Testis (tissue), 2 donors: ENCODE measurements at regions not wholly inside any gene's neighbourhood (a gene's known extent, or its start where the extent isn't known, plus 50 kb on each side); places are given as distances from the start of the nearest gene placed in this dataset.

Source experiments
- DNase-seq: peaks from one replicate; pipeline ENCODE4 v3.0.0-alpha.2; 2019
- H3K27ac ChIP-seq, 2 donors: fragments of 200-600 bp; sonication (generic); one replicate each; pipeline ENCODE4 v1.5.1; 2019
- H3K27me3 ChIP-seq: fragments of 200-600 bp; sonication (generic); one replicate; pipeline ENCODE4 v1.5.1; 2019
- H3K36me3 ChIP-seq: fragments of 200-600 bp; sonication (generic); one replicate; pipeline ENCODE4 v1.5.1; 2017; ENCODE audit warnings: low read depth; ENCODE audit errors: missing control alignments
- H3K4me1 ChIP-seq: fragments of 200-600 bp; sonication (generic); one replicate; pipeline ENCODE4 v1.5.1; 2019
- H3K4me3 ChIP-seq, 2 donors: fragments of 200-600 bp; sonication (generic); one replicate each; pipeline ENCODE4 v1.5.1; 2017 to 2019
- H3K9me3 ChIP-seq: fragments of 200-600 bp; sonication (generic); one replicate; pipeline ENCODE4 v1.5.1; 2017
- CTCF ChIP-seq, 3 experiments: fragments of 450-650 bp in 2 of 3; fragments of 200-600 bp in 1 of 3; sonication (generic) in 1 of 3; IDR thresholded peaks; one replicate each; pipeline ENCODE4 v1.5.1; 2016 to 2019; ENCODE audit warnings: antibody characterized with exemption in 3 of 3, mild to moderate bottlenecking in 2 of 3, moderate library complexity in 1 of 3
- POLR2A ChIP-seq: fragments of 450-650 bp; IDR thresholded peaks from one replicate; pipeline ENCODE4 v1.6.1; 2017; ENCODE audit warnings: antibody characterized with exemption, mild to moderate bottlenecking, moderate library complexity
- WGBS, 2 donors: methylation state at CpG; one replicate each; pipeline ENCODE4 v1.1.5; 2018; 5-methylcytosine and 5-hydroxymethylcytosine counted together
- intact Hi-C: fragments of 100-400 bp; cut with DNase I; formaldehyde crosslinking; loops from one replicate; pipeline ENCODE4 v1.15.1; 2023; ENCODE audit warnings: low total_unique reads

GRCh38 chr3:104831071-104831470, 535.6 kb upstream of the ALCAM start:
- H3K4me3 ChIP-seq = no peak overlapping the region
- no peaks in the 10 kb centered on the region for H3K36me3 ChIP-seq
- TF ChIP-seq CTCF (IDR thresholded peaks at IDR 0.05) (no peak), POLR2A (no peak)
- intact Hi-C loops = no loop called here
- no peaks in the 10 kb centered on the region for H3K4me1 ChIP-seq
- no peaks in the 10 kb centered on the region for H3K27me3 ChIP-seq
- no peak for DNase-seq
- H3K9me3 ChIP-seq = no peaks in the 10 kb centered on the region
- 43 to 55% methylated on average over 2 of the region's 2 CpGs for WGBS, 2 donors
- no peak overlapping the region for H3K27ac ChIP-seq

DNA sequence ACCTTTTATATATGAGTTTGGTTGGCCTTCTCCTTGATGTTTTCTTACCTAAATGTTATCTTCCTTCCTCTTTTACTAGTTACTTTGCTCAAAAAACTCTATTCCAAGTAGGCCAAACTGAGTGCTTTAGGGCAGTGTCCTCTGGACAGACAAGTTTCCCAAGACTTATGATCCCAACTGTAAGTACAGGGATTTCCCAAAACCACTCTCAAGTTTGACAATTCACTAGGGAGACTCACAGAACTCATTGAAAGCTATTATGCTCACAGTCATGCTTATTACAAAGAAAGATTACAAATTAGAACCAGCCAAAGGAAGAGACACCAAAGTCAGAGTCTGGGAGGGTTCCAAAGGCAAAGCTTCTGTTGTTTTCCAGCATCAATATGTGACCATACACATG, 534.2 kb upstream of the ALCAM start:
- DNase-seq = no peak
- intact Hi-C loops = no loop called here
- TF ChIP-seq CTCF (IDR thresholded peaks at IDR 0.05) (no peak), POLR2A (no peak)
- H3K4me1 ChIP-seq = no peaks in the 10 kb centered on the region
- H3K27me3 ChIP-seq = no peaks in the 10 kb centered on the region
- H3K4me3 ChIP-seq = no peak overlapping the region
- H3K36me3 ChIP-seq = no peaks in the 10 kb centered on the region
- no peaks in the 10 kb centered on the region for H3K9me3 ChIP-seq
- no peak overlapping the region for H3K27ac ChIP-seq

DNA sequence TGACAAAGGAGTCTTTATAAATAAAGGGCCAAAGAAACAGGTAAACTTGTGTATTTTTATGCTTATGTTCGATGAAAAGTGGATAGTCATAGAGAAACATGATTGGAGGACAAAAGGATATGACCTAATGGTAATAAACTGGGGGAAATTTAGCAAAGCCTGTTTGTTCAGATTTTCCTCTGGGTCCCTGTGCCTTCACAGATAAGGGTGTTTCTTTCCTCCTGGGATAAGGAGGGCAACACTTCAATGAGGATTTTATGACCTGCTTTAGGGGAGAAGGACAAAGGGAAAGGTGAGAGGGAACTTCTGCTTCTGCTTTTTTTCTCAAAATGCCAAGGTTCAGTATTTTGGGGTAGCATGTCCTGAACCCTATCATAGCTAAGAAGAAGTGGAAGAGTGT, 531.3 kb upstream of the ALCAM start:
- Histone ChIP-seq H3K4me3 (no peak overlapping the region), H3K9me3 (no peaks in the 10 kb centered on the region)
- WGBS, 2 donors = 83 to 88% methylated on average over 1 of the region's 1 CpG

GRCh38 chr3:104846270-104846669, 520.4 kb upstream of the ALCAM start:
- no peak overlapping the region for H3K4me3 ChIP-seq
- no peaks in the 10 kb centered on the region for H3K27me3 ChIP-seq
- H3K9me3 ChIP-seq = no peaks in the 10 kb centered on the region
- intact Hi-C loops = no loop called here
- H3K4me1 ChIP-seq = no peaks in the 10 kb centered on the region
- DNase-seq = no peak
- no peak overlapping the region for H3K27ac ChIP-seq
- TF ChIP-seq POLR2A = no peak
- TF ChIP-seq CTCF (IDR thresholded peaks at IDR 0.05) = no peak
- no peaks in the 10 kb centered on the region for H3K36me3 ChIP-seq
- WGBS, 2 donors = 38 to 43% methylated on average over 2 of the region's 2 CpGs

More for the DNA sequence above, 531.3 kb upstream of the ALCAM start:
- no peak for DNase-seq
- intact Hi-C loops = no loop called here
- TF ChIP-seq CTCF (IDR thresholded peaks at IDR 0.05) (no peak), POLR2A (no peak)
- Histone ChIP-seq H3K36me3 (no peaks in the 10 kb centered on the region), H3K27ac (no peak overlapping the region), H3K4me1 (no peaks in the 10 kb centered on the region), H3K27me3 (no peaks in the 10 kb centered on the region)

GRCh38 chr3:104849070-104849469, 517.6 kb upstream of the ALCAM start:
- DNase-seq = no peak
- no peaks in the 10 kb centered on the region for H3K27me3 ChIP-seq
- H3K36me3 ChIP-seq = no peaks in the 10 kb centered on the region
- H3K4me1 ChIP-seq = no peaks in the 10 kb centered on the region
- H3K9me3 ChIP-seq = no peaks in the 10 kb centered on the region
- intact Hi-C loops = no loop called here
- WGBS, 2 donors = 80 to 89% methylated on average over 2 of the region's 2 CpGs
- no peak overlapping the region for H3K27ac ChIP-seq
- no peak overlapping the region for H3K4me3 ChIP-seq
- TF ChIP-seq POLR2A (no peak), CTCF (IDR thresholded peaks at IDR 0.05) (no peak)
